HG03469 (cell line): ENCODE measurements at regions not wholly inside any gene's neighbourhood (a gene's known extent, or its start where the extent isn't known, plus 50 kb on each side); places are given as distances from the start of the nearest gene placed in this dataset.

Experiments used
- ATAC-seq: cut with Tn5 transposase; IDR thresholded peaks from one replicate; pipeline ENCODE4 v1.9.1; 2021; ENCODE audit warnings: mild to moderate bottlenecking, moderate library complexity, moderate number of reproducible peaks; ENCODE audit not compliant: unreplicated experiment

GRCh38 chr2:176535467-176536113, 266.3 kb downstream of the MTX2 start:
- no peak for ATAC-seq

GRCh38 chr2:176536439-176537133, 267.3 kb downstream of the MTX2 start:
- ATAC-seq = no peak

DNA sequence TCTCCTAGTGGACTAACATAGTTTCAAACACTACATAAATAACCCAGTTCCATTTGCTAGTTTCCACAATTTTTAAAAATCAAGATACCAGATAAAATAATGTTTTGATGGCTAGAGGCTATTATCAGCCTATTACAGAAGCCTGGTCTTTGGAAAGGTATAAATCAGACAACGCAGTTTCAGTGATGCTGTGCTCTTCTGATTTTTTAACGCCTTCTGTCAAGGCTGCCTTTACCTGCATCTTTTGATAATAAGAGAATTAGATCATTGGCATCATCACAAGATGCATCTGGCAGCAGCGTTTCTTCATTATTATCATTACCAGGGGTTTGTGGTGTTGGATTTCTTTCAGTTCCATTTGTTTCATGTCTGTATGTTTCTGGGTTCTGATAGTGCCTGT, 268.7 kb downstream of the MTX2 start:
- no peak for ATAC-seq

DNA sequence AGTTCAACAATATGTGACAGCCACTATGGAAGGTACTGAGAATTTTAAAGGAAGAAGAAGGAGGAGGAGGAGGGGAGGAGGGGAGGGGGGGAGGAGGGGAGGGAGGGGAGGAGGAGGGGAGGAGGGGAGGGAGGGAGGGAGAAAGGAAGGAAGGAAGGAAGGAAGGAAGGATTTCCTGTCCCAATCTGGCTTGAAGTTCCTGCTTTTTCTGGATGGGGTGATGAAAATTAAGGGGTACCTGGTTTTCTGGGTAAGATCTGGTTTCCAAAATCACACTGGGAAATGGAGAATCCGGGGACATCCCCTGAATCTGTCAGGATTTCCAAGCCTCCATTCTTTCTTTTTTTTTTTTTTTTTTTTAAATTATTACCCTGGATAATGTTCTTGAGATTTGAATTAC, 271.8 kb downstream of the MTX2 start:
- ATAC-seq = no peak

- no peak for ATAC-seq
These were observed 273.2 kb downstream of the MTX2 start for GRCh38 chr2:176542476-176542875.

DNA sequence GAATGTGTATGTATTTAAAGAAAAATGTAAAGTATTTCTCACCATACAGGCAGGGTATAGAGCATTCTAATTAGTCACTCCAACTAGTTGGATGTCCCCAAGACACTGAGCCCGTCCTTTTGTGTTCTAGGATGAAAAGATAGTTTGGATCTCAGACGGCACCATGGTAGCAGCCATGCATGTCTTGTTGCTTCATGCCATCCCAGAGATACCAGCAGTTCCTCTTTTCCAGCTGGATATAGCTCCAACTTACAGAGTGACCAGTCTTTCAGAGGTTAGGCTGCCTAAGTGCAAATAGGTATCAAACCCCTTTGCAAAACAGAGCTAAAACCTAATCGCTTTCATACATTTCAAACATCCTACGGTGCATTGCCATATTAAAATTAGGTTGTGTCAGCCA, 275.3 kb downstream of the MTX2 start:
- no peak for ATAC-seq

GRCh38 chr2:176544991-176545956, 276.0 kb downstream of the MTX2 start:
- ATAC-seq = no peak

GRCh38 chr2:176546550-176546949, 277.3 kb downstream of the MTX2 start:
- no peak for ATAC-seq

GRCh38 chr2:176552501-176553135, 283.4 kb downstream of the MTX2 start:
- no peak for ATAC-seq

GRCh38 chr2:176553685-176554100, 284.5 kb downstream of the MTX2 start:
- no peak for ATAC-seq

GRCh38 chr2:176554101-176555048, 285.1 kb downstream of the MTX2 start:
- no peak for ATAC-seq

- ATAC-seq = no peak
These were observed 285.9 kb downstream of the MTX2 start for GRCh38 chr2:176555112-176555511.

- ATAC-seq = no peak
These were observed 286.5 kb downstream of the MTX2 start for GRCh38 chr2:176555781-176556180.

DNA sequence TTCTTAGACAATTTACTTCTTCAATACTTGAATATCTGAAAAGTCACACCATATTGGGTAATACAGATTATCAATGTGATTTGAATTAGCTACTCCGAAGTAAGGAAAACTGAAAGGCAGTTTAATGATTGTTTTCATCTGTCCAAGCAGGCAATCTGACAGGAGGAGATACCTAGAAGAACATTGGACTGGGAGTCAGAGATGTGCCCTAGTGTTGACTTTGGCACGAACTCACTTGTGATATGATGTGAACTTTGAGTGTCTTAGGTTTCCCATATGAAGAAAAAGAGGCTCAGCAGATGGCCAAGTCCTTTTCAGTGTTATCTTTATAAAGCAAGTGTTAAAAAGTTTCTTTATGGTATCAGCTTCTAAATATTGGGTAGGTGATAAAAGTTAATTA, 287.1 kb downstream of the MTX2 start:
- no peak for ATAC-seq

GRCh38 chr2:176557821-176558220, 288.6 kb downstream of the MTX2 start:
- no peak for ATAC-seq

DNA sequence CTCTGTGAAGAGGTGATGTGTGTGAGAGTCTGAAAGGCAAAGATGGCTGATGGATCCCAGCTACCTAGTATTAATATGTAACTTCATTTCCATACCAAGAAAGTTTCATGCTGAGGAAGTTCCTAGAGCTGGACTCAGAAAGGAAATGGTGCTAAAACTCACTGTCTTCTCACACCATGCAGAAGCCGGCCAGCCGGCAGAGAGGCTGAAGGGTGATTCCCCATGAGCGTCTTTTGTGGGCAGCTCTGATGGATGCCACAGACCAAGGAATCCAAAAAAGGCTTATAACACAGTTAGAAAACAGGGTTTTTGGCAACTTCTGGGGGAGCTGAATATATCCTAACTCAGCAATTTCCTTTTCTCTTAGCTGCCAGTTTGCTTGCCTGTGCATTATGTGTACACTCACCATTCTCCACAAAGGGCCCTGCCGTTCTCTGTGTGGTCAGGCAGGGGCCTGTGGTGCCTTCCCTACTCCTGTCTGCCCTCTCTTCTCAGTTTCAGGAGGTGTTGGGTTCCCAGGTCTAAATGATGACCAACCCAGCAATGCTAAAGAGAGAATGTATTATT, 289.4 kb downstream of the MTX2 start:
- ATAC-seq = no peak

DNA sequence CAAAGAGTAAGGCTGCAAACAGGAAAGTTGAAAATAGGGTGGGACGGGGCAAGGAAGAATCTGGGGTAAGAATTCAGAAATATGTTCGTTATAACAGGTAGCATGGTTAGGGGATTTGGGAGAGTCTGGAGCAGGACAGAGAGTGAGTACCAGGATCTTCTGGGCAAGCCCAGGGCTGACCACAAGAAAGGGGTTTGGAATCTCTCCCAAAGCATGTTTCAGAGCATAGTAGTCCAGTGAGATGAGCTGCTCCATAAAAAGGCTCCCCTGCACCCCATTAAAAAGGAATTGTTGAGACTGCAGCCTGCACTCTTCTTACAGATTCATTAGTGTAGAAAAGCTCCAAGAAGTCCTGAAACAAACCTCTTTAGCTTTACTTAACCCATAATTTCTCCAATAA, 291.1 kb downstream of the MTX2 start:
- ATAC-seq = no peak

GRCh38 chr2:176561706-176562105, 292.5 kb downstream of the MTX2 start:
- ATAC-seq = no peak

DNA sequence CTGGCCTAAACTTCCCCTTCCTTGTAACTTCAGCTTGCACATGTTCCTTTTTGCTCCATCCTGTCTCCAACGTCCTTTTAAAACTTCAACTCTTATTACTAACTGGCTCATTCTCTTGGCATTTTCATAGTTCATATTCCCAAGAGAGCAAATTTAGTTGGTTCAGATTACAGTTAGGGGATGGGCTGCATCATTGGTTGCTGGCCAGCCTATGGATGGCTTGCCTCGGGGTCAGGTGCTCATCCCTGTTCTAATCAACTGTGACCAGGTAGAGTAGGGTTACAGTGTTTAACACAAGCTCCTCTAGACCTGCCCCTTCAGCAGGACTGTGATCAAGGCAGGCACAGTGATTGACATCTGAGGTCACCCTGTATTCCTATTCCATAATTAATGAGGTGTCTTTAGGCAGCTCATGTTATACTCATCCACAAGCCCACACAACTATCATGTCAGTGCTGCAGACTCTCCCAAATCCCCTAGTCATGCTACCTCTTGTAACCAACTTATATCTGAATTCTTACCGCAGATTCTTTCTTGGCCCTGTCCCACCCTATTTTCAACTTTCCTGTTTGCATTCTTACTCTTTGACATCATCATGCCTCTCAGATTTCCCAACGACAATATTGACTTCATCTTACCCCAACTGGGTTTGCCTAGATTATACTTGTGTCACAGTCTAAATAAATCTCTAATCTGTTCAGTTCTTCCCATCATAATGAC, 293.3 kb downstream of the MTX2 start:
- ATAC-seq = no peak
